ENCODE measurements at regions not wholly inside any gene's neighbourhood (a gene's known extent, or its start where the extent isn't known, plus 50 kb on each side); places are given as distances from the start of the nearest gene placed in this dataset.

DNA sequence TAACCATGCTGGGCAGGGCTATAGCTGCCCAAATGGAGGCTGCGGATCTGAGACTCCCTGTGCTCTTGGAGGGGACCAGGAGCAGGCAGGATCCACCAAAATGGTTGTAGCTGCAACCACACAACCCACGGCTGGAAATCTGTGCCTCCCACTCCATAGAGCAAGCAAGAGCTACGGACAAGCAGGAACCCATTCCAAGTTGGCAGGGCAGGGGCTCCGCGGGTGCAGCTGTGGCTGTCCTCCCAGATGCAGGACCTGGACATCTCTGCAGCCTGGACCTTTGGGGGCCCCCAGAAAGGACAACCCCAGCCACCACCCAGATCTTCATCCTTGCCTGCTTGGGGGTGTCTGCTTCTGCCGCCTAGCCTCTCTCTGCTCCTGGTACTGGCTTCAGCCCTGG lies 154.1 kb upstream of the TRAM1L1 start:
- no peak overlapping the region for H3K4me3 Mint-ChIP-seq
- DNase-seq (no peak), ATAC-seq (replicated peaks) (no peak)
- H3K27ac Mint-ChIP-seq = no peak overlapping the region
- H3K36me3 Mint-ChIP-seq (ENCODE audit: insufficient read depth) = no peaks in the 10 kb centered on the region
- H3K4me1 Mint-ChIP-seq (ENCODE audit: low read depth in 2 of 2) = no peaks in the 10 kb centered on the region
- H3K9me3 Mint-ChIP-seq = peaks cover 0 to 12% of the 10 kb centered on the region in 2 donors
- no peaks in the 10 kb centered on the region for H3K27me3 Mint-ChIP-seq

DNA sequence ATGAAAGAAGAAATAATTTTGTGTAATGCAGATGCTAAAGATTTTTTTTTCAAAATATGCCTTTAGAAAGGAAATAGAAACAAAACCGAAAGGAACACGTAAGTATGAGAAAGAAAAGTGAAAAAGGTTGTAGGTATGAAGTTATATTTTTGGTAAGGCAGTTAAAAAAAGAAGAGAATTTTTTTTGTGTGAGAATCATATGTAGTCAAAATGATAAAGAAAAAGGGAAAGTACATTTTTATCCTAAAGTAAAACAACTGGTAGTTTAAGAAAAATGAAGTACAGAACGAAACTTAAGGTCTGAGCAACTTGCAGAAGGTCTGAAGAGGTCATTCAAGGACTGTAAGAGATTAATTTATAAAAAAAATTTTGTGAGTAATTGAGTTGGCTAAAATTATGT lies 164.0 kb upstream of the TRAM1L1 start:
- Mint-ChIP-seq H3K4me3 (no peak overlapping the region), H3K36me3 (ENCODE audit: insufficient read depth) (no peaks in the 10 kb centered on the region), H3K9me3 (peaks cover 19 to 20% of the 10 kb centered on the region in 2 donors), H3K27me3 (no peaks in the 10 kb centered on the region), H3K4me1 (ENCODE audit: low read depth in 2 of 2) (no peaks in the 10 kb centered on the region), H3K27ac (no peak overlapping the region)
- DNase-seq (no peak), ATAC-seq (replicated peaks) (no peak)

DNA sequence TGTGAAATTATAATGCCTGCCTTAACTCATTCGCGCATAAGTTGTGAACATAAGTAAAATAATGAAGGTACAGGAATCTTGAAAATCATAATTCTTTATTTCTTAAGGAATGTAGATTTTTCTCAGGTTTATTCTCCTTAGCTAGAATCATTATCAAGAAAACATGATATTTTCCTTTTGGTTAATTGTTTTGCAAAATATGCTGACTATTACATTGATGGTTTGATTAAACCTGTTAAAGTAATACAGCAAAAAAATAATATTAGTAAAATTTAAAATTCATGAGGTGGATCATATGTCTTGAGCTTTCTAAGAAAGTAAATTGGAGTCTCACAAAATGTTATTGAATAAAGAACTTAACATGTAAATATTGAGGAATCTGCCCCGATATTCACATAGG lies 178.7 kb upstream of the TRAM1L1 start:
- peaks cover 12 to 18% of the 10 kb centered on the region in 2 donors for H3K9me3 Mint-ChIP-seq
- H3K27me3 Mint-ChIP-seq = no peaks in the 10 kb centered on the region
- ATAC-seq (replicated peaks) (no peak), DNase-seq (no peak)
- no peak overlapping the region for H3K4me3 Mint-ChIP-seq
- no peaks in the 10 kb centered on the region for H3K36me3 Mint-ChIP-seq (ENCODE audit: insufficient read depth)
- H3K27ac Mint-ChIP-seq = no peak overlapping the region
- no peaks in the 10 kb centered on the region for H3K4me1 Mint-ChIP-seq (ENCODE audit: low read depth in 2 of 2)

DNA sequence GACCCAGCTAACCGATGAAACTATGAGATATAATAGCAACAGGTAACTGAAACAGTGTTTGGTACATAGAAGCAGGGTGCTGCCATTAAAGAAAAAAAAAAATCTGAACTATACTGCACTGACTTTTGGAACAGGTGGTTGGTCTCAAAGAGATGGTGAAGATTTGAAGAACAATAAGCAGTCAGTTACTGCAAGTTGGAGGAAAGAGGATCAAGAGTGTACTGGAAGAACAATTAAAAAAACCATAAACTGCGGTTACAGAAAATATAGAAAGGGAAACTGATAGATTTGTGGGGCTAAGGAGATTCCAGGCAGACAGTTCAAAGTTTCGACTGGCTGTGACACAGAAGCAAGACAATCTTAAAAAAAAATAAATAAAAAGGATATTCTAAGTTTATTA lies 181.9 kb upstream of the TRAM1L1 start:
- no peaks in the 10 kb centered on the region for H3K36me3 Mint-ChIP-seq (ENCODE audit: insufficient read depth)
- ATAC-seq (replicated peaks) = no peak
- H3K9me3 Mint-ChIP-seq = peaks cover 11 to 24% of the 10 kb centered on the region in 2 donors

DNA sequence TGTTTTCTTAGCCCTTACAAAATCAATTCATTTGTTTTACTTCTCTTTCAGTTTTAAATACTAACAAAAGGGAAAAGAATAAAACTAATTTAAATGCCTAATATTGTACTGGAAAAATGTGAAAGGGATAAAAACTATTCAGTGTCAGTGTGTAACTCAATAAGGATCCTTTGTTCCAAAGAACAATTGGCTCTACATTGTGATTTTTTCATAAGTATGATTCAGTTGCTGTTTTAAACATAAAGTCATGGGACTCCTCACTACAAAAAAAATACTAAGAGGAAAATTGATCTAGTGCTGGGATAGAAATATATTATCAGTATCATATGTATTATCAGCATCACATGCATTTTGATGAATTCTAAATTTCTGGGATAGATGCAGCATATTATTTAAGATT lies 199.4 kb upstream of the TRAM1L1 start:
- Mint-ChIP-seq H3K4me1 (ENCODE audit: low read depth in 2 of 2) (no peaks in the 10 kb centered on the region), H3K4me3 (no peak overlapping the region), H3K27me3 (no peaks in the 10 kb centered on the region), H3K27ac (no peak overlapping the region), H3K9me3 (peaks cover 0 to 3% of the 10 kb centered on the region in 2 donors), H3K36me3 (ENCODE audit: insufficient read depth) (no peaks in the 10 kb centered on the region)
- DNase-seq (no peak), ATAC-seq (replicated peaks) (no peak)

More for the DNA sequence above, 181.9 kb upstream of the TRAM1L1 start:
- Mint-ChIP-seq H3K27me3 (no peaks in the 10 kb centered on the region), H3K27ac (no peak overlapping the region), H3K4me1 (ENCODE audit: low read depth in 2 of 2) (no peaks in the 10 kb centered on the region), H3K4me3 (no peak overlapping the region)
- DNase-seq = no peak

DNA sequence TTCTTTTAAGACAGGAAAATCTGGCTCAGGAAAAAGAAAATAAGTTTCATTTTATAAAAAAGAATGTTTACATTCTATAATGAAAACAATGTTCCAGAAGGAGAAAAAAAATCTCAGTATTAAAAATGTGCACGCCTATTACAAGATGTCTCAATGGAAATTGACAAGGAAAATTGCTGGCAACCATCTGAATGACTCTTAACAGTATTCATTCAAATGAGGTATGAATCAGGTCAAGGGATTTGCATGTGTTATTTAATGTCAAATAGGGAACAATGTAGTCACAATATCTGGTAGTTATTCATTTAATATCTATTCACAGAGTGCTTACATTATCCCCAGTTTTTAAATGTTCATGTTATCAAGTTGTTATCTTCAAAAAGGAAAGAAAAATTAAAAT lies 208.4 kb upstream of the TRAM1L1 start:
- no peaks in the 10 kb centered on the region for H3K36me3 Mint-ChIP-seq (ENCODE audit: insufficient read depth)
- no peak for DNase-seq
- no peaks in the 10 kb centered on the region for H3K4me1 Mint-ChIP-seq (ENCODE audit: low read depth in 2 of 2)
- H3K27ac Mint-ChIP-seq = no peak overlapping the region
- peaks cover 1 to 7% of the 10 kb centered on the region in 2 donors for H3K9me3 Mint-ChIP-seq
- no peak for ATAC-seq (replicated peaks)
- H3K27me3 Mint-ChIP-seq = no peaks in the 10 kb centered on the region
- H3K4me3 Mint-ChIP-seq = no peak overlapping the region

DNA sequence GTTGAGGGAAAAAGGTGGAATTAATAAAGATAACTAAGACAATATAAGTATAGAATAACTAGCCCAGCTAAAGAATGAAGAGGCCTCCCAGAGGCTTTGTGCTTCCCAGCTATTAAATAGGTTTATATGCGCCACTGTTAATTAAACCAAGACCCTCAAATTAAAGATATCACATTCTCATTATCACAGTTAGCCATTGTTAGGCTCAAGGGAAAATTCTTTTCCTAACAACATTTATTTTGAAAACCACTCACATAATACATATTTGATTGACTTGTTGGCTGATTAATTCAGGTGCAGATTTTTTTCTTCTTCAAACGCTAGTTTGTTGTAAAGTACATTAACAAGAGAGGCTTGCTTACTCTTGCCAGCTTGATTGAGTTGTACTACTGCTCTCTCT lies 216.8 kb upstream of the TRAM1L1 start:
- Mint-ChIP-seq H3K9me3 (peaks cover 2 to 4% of the 10 kb centered on the region in 2 donors), H3K27ac (no peak overlapping the region), H3K27me3 (no peaks in the 10 kb centered on the region), H3K36me3 (ENCODE audit: insufficient read depth) (no peaks in the 10 kb centered on the region), H3K4me1 (ENCODE audit: low read depth in 2 of 2) (no peaks in the 10 kb centered on the region), H3K4me3 (no peak overlapping the region)
- ATAC-seq (replicated peaks) (no peak), DNase-seq (no peak)

DNA sequence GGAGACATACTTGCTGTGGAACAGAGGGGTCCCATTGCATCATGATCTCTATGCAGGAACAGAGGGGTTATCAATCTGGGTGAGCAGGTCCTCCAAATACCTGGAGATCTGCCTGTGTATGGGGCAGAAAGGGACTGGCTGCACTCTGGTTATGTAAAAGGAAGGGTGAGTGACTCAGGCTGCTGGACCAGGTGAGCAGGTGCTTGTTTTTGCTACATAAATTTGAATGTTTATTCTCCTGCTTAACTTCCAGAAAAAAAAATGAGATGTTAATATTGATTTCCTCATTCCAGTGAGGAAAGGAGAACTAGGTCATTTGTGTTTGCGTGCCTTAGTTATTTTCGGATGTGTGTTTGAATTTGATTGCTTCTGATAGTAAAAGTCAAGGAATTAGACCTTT lies 225.8 kb upstream of the TRAM1L1 start:
- H3K27me3 Mint-ChIP-seq = no peaks in the 10 kb centered on the region

DNA sequence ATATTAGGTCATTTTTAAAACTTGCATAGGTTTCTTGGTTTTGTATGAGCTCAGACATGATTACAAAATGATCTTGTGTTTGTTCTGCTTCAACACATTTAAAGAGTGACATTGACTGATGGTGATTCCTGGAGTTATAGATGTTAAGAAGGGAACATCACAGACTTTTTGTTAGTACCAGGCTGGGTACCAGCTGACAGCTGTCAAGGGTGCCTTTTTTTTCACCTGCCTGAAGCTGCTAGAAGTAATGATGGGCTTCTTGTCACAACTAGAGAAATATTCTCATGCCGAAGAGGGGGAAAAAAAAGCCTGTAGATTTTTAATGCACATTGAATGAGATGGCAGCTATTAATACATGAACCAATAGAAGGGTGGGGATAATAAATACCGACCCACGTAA lies 226.6 kb upstream of the TRAM1L1 start:
- Mint-ChIP-seq H3K9me3 (peaks cover 6 to 13% of the 10 kb centered on the region in 2 donors), H3K27me3 (no peaks in the 10 kb centered on the region), H3K27ac (no peak overlapping the region), H3K36me3 (ENCODE audit: insufficient read depth) (no peaks in the 10 kb centered on the region), H3K4me3 (no peak overlapping the region), H3K4me1 (ENCODE audit: low read depth in 2 of 2) (no peaks in the 10 kb centered on the region)
- no peak for DNase-seq
- no peak for ATAC-seq (replicated peaks)

More for the DNA sequence above, 225.8 kb upstream of the TRAM1L1 start:
- ATAC-seq (replicated peaks) (no peak), DNase-seq (no peak)
- H3K4me1 Mint-ChIP-seq (ENCODE audit: low read depth in 2 of 2) = no peaks in the 10 kb centered on the region
- no peak overlapping the region for H3K27ac Mint-ChIP-seq
- no peaks in the 10 kb centered on the region for H3K36me3 Mint-ChIP-seq (ENCODE audit: insufficient read depth)
- no peak overlapping the region for H3K4me3 Mint-ChIP-seq
- peaks cover 7 to 13% of the 10 kb centered on the region in 2 donors for H3K9me3 Mint-ChIP-seq

DNA sequence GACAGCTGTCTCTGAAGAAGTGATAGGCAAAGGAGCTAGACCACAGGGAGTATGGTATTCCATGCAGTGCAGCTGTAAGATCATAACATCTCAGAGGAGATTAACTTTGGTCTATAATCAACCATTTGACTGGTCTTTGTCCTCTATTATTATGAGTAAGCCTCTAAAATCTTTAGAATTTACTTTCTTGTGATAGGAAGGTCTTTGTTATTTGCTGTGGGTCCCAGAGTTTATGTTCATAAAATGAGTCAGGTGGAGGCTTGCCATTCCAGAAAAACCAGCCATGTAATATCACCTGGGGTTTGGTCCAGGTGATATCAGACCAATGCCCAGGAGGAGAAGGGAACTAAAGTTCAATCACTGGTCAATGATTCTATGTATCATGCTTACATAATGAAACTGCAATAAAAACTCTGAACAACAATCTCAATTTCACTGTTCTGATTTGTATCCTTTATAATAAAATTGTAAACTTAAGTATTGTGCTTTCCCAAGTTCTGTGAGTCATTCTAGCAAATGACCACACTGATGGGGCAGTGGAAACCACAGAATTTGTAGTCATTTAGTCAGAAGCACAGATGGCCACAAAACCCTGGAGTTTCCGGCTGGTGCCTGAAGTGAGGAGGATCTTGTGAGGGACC lies 239.6 kb upstream of the TRAM1L1 start:
- Mint-ChIP-seq H3K27me3 (no peaks in the 10 kb centered on the region), H3K4me1 (ENCODE audit: low read depth in 2 of 2) (no peaks in the 10 kb centered on the region), H3K27ac (no peak overlapping the region), H3K4me3 (no peak overlapping the region), H3K9me3 (peaks cover 3 to 18% of the 10 kb centered on the region in 2 donors), H3K36me3 (ENCODE audit: insufficient read depth) (no peaks in the 10 kb centered on the region)
- ATAC-seq (replicated peaks) (no peak), DNase-seq (no peak)

DNA sequence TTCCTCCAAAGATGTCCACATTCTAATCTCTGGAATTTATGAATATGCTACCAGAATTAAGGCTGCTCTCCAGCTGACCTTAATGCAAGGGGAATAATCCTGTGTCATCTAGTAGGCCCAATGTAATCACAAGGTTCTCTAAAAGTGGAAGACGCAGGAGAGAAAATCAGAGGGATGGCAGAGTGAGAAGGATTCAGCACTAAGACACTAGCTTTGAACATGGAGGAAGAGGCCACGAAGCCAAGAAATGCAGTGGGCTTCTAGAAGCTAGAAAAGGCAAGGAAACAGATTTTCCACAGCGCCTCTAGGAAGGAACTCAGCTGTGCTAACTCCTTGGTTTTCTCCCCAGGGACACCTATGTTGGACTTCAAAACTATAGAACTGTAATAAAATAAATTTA lies 240.7 kb upstream of the TRAM1L1 start:
- Mint-ChIP-seq H3K36me3 (ENCODE audit: insufficient read depth) (no peaks in the 10 kb centered on the region), H3K9me3 (peaks cover 0 to 18% of the 10 kb centered on the region in 2 donors), H3K4me3 (no peak overlapping the region), H3K4me1 (ENCODE audit: low read depth in 2 of 2) (no peaks in the 10 kb centered on the region), H3K27me3 (no peaks in the 10 kb centered on the region), H3K27ac (no peak overlapping the region)
- ATAC-seq (replicated peaks) (no peak), DNase-seq (no peak)

DNA sequence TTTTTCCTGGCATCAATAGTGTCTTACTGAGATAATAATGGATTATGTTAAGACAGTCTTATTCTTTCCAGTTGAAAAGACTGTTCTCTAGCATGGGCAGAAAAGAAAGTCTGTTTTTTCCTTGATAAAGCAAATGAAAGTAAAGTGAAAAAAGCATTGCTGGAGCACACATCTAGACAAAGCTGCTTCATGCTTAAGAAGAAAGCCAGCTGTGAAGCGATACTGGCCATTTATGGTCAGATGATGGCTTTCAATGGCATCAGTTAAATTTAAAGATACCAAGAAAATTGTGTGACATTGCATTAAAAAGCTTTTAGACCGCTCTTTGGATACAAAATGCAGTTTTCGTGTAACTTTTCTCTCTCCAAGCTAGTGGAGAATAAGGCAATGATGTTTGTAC lies 242.1 kb upstream of the TRAM1L1 start:
- Mint-ChIP-seq H3K4me1 (ENCODE audit: low read depth in 2 of 2) (no peaks in the 10 kb centered on the region), H3K4me3 (no peak overlapping the region), H3K9me3 (peaks cover 0 to 18% of the 10 kb centered on the region in 2 donors), H3K27me3 (no peaks in the 10 kb centered on the region), H3K36me3 (ENCODE audit: insufficient read depth) (no peaks in the 10 kb centered on the region), H3K27ac (no peak overlapping the region)
- ATAC-seq (replicated peaks) (no peak), DNase-seq (no peak)

DNA sequence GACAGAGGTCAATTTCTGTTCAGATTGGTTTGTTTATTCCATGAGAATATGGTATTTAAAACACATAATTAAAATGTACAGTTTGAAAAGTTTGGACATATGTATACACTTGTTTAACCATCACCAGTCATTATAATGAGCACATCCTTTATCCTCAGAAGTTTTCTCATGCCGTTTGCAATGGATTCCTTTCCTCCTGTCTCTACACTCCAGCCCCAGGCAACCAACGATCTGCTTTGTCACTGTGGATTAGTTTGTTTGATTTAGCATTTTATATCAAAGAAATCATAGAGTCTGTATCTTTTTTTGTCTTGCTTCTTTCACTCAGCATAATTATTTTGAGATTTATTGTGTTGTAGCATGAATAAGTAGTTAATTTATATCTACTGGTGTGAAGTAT lies 243.0 kb upstream of the TRAM1L1 start:
- Mint-ChIP-seq H3K4me1 (ENCODE audit: low read depth in 2 of 2) (no peaks in the 10 kb centered on the region), H3K27ac (no peak overlapping the region), H3K27me3 (no peaks in the 10 kb centered on the region), H3K9me3 (peaks cover 0 to 16% of the 10 kb centered on the region in 2 donors), H3K4me3 (no peak overlapping the region), H3K36me3 (ENCODE audit: insufficient read depth) (no peaks in the 10 kb centered on the region)
- DNase-seq = no peak
- no peak for ATAC-seq (replicated peaks)

DNA sequence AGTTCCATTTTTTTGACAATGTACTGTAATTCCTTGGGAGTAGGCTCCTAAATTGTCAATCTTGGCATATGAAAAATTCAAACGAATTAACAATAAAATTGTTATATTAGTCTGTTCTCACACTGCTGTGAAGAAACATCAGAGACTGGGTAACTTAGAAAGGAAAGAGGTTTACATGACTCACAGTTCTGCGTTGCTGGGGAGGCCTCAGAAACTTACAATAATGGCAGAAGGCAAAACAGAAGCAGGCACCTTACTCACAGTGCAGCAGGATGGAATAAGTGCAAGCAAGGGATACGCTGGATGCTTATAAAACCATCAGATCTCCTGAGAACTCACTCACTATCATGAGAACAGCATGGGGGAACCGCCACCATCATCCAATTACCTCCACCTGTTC lies 246.4 kb upstream of the TRAM1L1 start:
- DNase-seq = no peak
- no peaks in the 10 kb centered on the region for H3K36me3 Mint-ChIP-seq (ENCODE audit: insufficient read depth)
- H3K9me3 Mint-ChIP-seq = no peaks in the 10 kb centered on the region
- H3K27me3 Mint-ChIP-seq = no peaks in the 10 kb centered on the region
- ATAC-seq (replicated peaks) = no peak
- no peak overlapping the region for H3K4me3 Mint-ChIP-seq
- no peak overlapping the region for H3K27ac Mint-ChIP-seq
- no peaks in the 10 kb centered on the region for H3K4me1 Mint-ChIP-seq (ENCODE audit: low read depth in 2 of 2)

Data from effector memory CD8-positive, alpha-beta T cell (primary cell).